ENCODE measurements at regions not wholly inside any gene's neighbourhood (a gene's known extent, or its start where the extent isn't known, plus 50 kb on each side); places are given as distances from the start of the nearest gene placed in this dataset.
"Not testable (repeated sequence)": the region's sequence is repeated elsewhere in the genome, so short reads cannot be mapped to it uniquely, and the experiment has no call there.

DNA sequence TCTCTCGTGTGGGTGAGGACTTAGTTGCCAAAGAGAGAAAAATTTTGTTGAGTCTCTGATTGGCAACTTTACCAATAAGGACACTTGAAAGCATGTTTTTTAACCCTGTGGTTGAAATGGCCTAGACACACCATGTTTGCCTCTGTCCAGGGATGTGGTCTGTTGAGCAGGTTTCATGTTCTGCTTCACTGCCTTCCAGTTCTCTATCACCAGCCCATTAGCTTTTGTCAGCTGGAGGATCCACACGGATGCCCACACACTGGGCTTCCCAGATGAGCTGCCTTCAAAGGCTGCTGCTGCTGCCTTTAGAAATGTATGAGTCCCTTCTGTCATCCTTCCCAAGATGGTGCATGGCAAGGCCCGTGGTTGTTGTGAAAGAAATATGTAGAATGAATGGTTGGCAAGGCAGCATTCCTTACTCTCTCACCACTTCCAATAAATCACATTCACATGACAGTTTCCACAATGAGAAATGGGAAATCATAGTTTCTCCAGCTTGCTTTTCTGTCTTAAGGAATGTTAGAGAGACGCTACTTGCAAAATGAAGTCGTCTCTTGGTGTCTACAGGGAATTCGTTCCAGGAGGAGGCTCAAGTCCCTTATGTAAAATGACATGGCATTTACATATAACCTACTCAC lies 108.2 kb upstream of the SLC35F3 start:
- peaks cover 30 to 34% of the 10 kb centered on the region in 2 donors for H3K27me3 Mint-ChIP-seq
- H3K36me3 Mint-ChIP-seq (ENCODE audit: insufficient read depth): no peaks in the 10 kb centered on the region
- H3K9me3 Mint-ChIP-seq: no peaks in the 10 kb centered on the region
- DNase-seq (no peak), ATAC-seq (replicated peaks) (no peak)
- no peaks in the 10 kb centered on the region for H3K4me1 Mint-ChIP-seq (ENCODE audit: low read depth in 2 of 2)
- no peak overlapping the region for H3K4me3 Mint-ChIP-seq
- no peak overlapping the region for H3K27ac Mint-ChIP-seq

DNA sequence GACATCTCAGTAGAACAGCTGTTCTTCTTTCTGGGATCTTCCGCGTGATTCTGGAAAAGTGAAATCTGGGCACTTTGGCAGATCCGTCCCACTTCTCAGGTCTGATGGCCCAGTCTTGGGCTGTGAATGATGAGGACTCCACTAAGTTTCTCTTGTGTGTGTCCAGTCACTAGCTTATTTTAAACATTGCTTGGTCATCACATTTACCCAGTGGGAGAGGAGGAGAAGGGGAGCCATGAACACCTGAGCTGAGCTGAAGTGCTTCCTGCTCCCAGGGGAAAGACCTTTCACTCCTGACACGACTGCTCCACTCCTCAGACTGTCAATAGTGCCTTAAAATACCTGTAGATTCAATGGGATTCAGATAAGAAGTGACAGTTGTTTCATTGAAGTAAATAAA lies 101.9 kb upstream of the SLC35F3 start:
- Mint-ChIP-seq H3K9me3 (peaks cover 2 to 7% of the 10 kb centered on the region in 2 donors), H3K36me3 (ENCODE audit: insufficient read depth) (no peaks in the 10 kb centered on the region), H3K4me1 (ENCODE audit: low read depth in 2 of 2) (no peaks in the 10 kb centered on the region), H3K27me3 (peaks cover 27 to 44% of the 10 kb centered on the region in 2 donors), H3K27ac (no peak overlapping the region), H3K4me3 (no peak overlapping the region)
- DNase-seq (no peak), ATAC-seq (replicated peaks) (no peak)

DNA sequence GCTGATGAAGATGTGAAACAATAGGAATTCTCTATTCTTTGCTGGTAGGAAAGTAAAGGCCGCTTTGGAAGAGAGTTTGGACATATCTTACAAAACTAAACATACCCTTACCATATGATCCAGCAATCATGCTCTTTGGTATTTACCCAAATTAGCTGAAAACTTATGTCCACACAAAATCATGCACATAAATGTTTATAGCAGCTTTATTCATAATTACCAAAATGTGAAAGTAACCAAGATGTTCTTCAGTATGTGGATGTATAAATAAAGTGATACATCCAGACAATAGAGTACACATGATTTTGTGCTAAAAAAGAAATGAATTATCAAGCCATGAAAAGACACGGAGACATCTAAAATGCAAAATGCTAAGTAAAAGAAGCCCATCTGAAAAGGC lies 98.7 kb upstream of the SLC35F3 start:
- H3K4me1 Mint-ChIP-seq (ENCODE audit: low read depth in 2 of 2): no peaks in the 10 kb centered on the region
- no peaks in the 10 kb centered on the region for H3K36me3 Mint-ChIP-seq (ENCODE audit: insufficient read depth)
- DNase-seq (no peak), ATAC-seq (replicated peaks) (no peak)
- no peak overlapping the region for H3K4me3 Mint-ChIP-seq
- H3K27me3 Mint-ChIP-seq: peaks cover 12 to 30% of the 10 kb centered on the region in 2 donors
- peaks cover 2 to 7% of the 10 kb centered on the region in 2 donors for H3K9me3 Mint-ChIP-seq
- H3K27ac Mint-ChIP-seq: no peak overlapping the region

DNA sequence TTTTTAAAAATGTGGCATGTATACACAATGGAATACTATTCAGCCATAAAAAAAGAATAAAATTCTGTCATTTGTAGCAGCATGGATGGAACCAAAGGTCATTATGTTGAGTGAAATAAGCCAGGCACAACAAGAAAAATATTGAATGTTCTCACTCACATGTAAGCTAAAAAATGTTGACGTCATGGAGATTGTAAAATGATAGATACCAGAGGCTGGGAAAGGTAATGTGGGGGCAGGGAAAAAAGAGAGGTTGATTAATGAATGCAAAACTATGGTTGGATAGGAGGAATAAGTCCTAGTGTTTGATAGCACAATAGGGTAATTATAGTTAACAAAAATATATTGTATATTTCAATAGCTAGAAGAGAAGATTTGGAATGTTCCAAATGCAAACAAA lies 89.1 kb upstream of the SLC35F3 start:
- no peak for ATAC-seq (replicated peaks)
- no peak overlapping the region for H3K27ac Mint-ChIP-seq
- H3K27me3 Mint-ChIP-seq: peaks cover 34 to 41% of the 10 kb centered on the region in 2 donors
- no peaks in the 10 kb centered on the region for H3K4me1 Mint-ChIP-seq (ENCODE audit: low read depth in 2 of 2)
- no peak for DNase-seq
- H3K9me3 Mint-ChIP-seq: peaks cover 0 to 3% of the 10 kb centered on the region in 2 donors
- no peaks in the 10 kb centered on the region for H3K36me3 Mint-ChIP-seq (ENCODE audit: insufficient read depth)
- H3K4me3 Mint-ChIP-seq: no peak overlapping the region

DNA sequence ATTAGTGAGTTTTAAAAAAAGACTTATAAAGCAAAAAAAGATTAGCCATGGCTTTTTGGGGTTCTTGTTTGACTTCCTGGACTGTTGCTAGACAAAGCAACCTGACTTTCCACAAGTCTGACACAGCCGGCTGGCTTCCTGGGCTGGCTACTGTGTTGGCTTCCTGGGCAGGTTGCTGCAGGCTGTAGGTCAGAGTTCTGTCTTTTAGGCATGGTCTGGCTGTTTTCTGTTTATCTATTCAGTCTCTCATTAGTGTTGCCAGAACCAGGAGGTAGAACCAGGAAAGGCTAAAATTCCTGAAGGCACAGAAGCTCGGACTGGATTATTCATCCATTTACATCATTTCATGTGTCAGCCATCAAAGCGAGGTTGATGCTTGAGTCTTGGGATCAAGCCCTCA lies 88.6 kb upstream of the SLC35F3 start:
- DNase-seq: no peak
- Mint-ChIP-seq H3K27me3 (peaks cover 34 to 37% of the 10 kb centered on the region in 2 donors), H3K36me3 (ENCODE audit: insufficient read depth) (no peaks in the 10 kb centered on the region), H3K27ac (no peak overlapping the region), H3K4me1 (ENCODE audit: low read depth in 2 of 2) (no peaks in the 10 kb centered on the region), H3K9me3 (peaks cover 0 to 3% of the 10 kb centered on the region in 2 donors), H3K4me3 (no peak overlapping the region)
- ATAC-seq (replicated peaks): no peak

DNA sequence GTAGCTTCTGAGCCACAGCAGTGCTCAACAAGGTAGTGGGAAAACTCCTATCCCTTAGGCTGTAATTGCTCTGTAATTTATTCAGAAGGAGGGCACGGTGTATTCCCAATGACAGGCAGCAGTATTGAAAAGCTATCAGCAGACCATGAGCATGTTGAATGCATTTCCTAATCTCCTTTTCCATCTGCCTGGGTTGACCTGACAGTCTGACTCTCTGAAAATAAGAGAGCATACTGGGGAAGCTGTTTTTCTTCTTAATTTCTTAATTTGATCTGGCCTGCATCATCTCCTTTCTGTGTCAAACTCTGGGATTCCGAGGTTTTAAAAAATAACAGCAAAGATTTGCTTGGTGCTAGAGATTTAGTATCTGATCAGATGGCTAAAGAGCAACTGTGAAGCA lies 88.1 kb upstream of the SLC35F3 start:
- ATAC-seq (replicated peaks) (no peak), DNase-seq (no peak)
- H3K9me3 Mint-ChIP-seq: peaks cover 0 to 3% of the 10 kb centered on the region in 2 donors
- H3K27me3 Mint-ChIP-seq: peaks cover 32 to 34% of the 10 kb centered on the region in 2 donors
- H3K27ac Mint-ChIP-seq: no peak overlapping the region
- H3K4me3 Mint-ChIP-seq: no peak overlapping the region
- no peaks in the 10 kb centered on the region for H3K4me1 Mint-ChIP-seq (ENCODE audit: low read depth in 2 of 2)
- no peaks in the 10 kb centered on the region for H3K36me3 Mint-ChIP-seq (ENCODE audit: insufficient read depth)

DNA sequence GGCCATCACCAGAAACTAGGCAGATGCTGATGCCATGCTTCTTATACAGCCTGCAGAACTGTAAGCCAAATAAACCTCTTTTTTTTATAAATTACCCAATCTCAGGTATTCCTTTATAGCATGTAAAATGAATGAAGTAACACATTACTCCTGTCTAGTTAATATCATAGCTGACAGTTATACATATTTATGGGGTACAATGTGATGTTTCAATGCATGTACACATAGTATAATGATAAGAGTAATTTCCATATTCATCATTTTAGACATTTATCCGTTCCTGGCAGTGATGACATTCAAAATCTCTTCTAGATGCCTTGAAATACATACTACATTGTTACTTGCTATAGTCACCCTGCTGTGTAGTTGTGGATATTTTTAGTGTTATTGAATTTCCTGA lies 85.4 kb upstream of the SLC35F3 start:
- H3K27me3 Mint-ChIP-seq: peaks cover 16 to 24% of the 10 kb centered on the region in 2 donors
- no peaks in the 10 kb centered on the region for H3K36me3 Mint-ChIP-seq (ENCODE audit: insufficient read depth)
- no peak overlapping the region for H3K4me3 Mint-ChIP-seq
- ATAC-seq (replicated peaks): no peak
- H3K9me3 Mint-ChIP-seq: peaks cover 0 to 5% of the 10 kb centered on the region in 2 donors
- no peaks in the 10 kb centered on the region for H3K4me1 Mint-ChIP-seq (ENCODE audit: low read depth in 2 of 2)
- DNase-seq: no peak
- H3K27ac Mint-ChIP-seq: no peak overlapping the region

DNA sequence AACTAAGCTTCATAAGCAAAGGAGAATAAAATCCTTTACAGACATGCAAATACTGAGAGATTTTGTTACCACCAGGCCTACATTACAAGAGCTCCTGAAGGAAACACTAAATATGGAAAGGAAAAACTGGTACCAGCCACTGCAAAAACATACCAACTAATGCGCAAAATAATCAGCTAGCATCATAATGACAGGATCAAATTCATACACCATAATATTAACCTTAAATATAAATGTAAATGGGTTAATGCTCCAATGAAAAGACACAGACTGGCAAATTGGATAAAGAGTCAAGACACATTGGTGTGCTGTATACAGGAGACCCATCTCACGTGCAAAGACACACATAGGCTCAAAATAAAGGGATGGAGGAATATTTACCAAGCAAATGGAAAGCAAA lies 80.3 kb upstream of the SLC35F3 start:
- not testable (repeated sequence) for H3K36me3 Mint-ChIP-seq (ENCODE audit: insufficient read depth); H3K9me3 Mint-ChIP-seq; H3K27ac Mint-ChIP-seq; DNase-seq; H3K4me3 Mint-ChIP-seq; ATAC-seq (replicated peaks); H3K4me1 Mint-ChIP-seq (ENCODE audit: low read depth in 2 of 2)
- peaks cover 7 to 14% of the 10 kb centered on the region in 2 donors for H3K27me3 Mint-ChIP-seq

DNA sequence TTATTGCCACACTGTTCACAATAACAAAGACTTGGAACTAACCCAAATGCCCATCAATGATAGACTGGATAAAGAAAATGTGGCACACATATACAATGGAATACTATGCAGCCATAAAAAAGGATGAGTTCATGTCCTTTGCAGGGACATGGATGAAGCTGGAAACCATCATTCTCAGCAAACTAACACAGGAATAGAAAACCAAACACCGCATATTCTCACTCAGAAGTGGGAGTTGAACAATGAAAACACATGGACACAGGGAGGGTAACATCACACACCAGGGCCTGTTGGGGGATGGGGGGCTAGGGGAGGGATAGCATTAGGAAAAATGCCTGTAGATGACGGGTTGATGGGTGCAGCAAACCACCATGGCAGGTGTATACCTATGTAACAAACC lies 76.5 kb upstream of the SLC35F3 start:
- not testable (repeated sequence) for H3K36me3 Mint-ChIP-seq (ENCODE audit: insufficient read depth); H3K27ac Mint-ChIP-seq; ATAC-seq (replicated peaks); H3K4me3 Mint-ChIP-seq; H3K4me1 Mint-ChIP-seq (ENCODE audit: low read depth in 2 of 2); DNase-seq
- peaks cover 0 to 11% of the 10 kb centered on the region in 2 donors for H3K27me3 Mint-ChIP-seq
- peaks cover 2 to 26% of the 10 kb centered on the region in 2 donors for H3K9me3 Mint-ChIP-seq

DNA sequence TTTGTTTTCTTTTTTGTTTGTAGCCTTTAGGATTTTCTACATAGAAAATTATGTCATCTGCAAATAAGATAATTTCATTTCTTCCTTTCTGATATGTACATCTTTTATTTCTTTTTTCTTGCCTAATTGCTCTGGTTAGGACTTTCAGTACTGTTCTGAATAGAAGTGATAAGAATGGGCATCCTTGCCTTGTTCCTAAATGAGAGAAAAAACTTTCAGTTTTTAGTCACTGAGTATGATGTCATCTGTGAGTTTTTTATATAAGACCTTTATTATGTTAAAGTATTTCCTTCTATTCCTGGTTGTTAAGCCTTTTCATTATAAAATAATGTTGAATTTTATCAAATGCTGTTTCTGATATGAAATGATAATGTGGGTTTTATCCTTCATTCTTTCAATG lies 76.0 kb upstream of the SLC35F3 start:
- DNase-seq (no peak), ATAC-seq (replicated peaks) (no peak)
- no peak overlapping the region for H3K4me3 Mint-ChIP-seq
- H3K36me3 Mint-ChIP-seq (ENCODE audit: insufficient read depth): no peaks in the 10 kb centered on the region
- H3K4me1 Mint-ChIP-seq (ENCODE audit: low read depth in 2 of 2): no peaks in the 10 kb centered on the region
- H3K27me3 Mint-ChIP-seq: peaks cover 0 to 6% of the 10 kb centered on the region in 2 donors
- H3K9me3 Mint-ChIP-seq: peaks cover under 1 to 26% of the 10 kb centered on the region in 2 donors
- no peak overlapping the region for H3K27ac Mint-ChIP-seq

DNA sequence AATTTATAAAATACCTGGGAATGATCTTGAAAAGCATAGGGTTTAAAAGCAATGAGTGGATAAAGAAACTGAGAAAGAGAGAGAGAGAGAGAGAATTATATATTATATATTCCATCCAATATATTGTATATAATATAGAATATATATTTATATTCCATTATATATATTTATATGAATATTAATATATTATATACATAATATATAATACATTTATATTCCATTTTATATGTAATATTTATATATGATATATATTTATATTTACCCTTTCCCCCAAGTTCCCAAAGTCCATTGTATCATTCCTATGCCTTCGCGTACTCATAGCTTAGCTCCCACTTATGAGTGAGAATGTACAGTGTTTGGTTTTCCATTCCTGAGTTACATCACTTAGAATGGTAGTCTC lies 69.9 kb upstream of the SLC35F3 start:
- ATAC-seq (replicated peaks) (no peak), DNase-seq (no peak)
- Mint-ChIP-seq H3K9me3 (peaks cover 3 to 19% of the 10 kb centered on the region in 2 donors), H3K36me3 (ENCODE audit: insufficient read depth) (no peaks in the 10 kb centered on the region), H3K4me3 (no peak overlapping the region), H3K27me3 (peaks cover 8% of the 10 kb centered on the region in 2 donors), H3K4me1 (ENCODE audit: low read depth in 2 of 2) (no peaks in the 10 kb centered on the region), H3K27ac (no peak overlapping the region)

DNA sequence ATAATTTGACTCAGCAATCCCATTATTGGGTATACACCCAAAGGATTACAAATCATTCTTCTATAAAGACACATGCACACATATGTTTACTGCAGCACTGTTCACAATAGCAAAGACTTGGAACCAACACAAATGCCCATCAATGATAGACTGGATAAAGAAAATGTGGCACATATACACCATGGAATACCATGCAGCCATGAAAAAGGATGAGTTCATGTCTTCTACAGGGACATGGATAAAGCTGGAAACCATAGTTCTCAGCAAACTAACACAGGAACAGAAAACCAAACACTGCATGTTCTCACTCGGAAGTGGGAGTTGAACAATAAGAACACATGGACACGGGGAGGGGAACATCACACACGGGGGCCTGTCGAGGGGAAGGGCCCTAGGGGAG lies 66.3 kb upstream of the SLC35F3 start:
- not testable (repeated sequence) for H3K4me1 Mint-ChIP-seq (ENCODE audit: low read depth in 2 of 2); H3K9me3 Mint-ChIP-seq; H3K36me3 Mint-ChIP-seq (ENCODE audit: insufficient read depth); H3K27ac Mint-ChIP-seq; DNase-seq; ATAC-seq (replicated peaks); H3K4me3 Mint-ChIP-seq
- H3K27me3 Mint-ChIP-seq: peaks cover 8 to 11% of the 10 kb centered on the region in 2 donors

DNA sequence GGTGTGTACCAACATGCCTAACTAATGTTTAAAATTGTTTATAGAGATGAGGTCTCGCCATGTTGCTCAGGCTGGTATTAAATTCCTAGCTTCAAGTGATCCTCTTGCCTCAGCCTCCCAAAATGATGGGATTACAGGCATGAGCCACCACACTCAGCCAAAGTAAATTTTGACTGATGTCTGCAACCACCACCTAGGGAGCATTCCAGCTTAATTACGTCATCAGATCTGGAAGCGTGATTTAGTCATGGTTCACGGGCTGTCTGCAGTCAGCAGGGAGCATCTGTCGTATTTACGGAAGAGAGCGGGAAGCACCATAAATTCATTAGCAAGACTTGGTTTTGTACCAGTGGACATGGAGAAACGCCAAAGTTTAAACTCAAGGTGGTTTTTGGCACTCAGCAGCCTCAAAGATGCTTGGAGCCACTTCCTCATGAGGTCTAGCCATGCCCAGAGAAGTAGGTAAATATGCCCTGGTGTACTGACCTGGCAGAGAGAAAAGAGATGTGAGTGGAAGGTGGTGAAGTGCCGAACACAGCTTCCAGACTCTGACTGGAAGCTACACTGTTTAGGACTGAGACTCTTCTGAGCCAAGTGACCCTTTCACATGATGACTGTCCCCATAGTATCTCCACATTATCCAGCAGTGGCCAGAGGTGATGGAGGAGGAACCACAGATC lies 60.8 kb upstream of the SLC35F3 start:
- H3K36me3 Mint-ChIP-seq (ENCODE audit: insufficient read depth): no peaks in the 10 kb centered on the region
- H3K27ac Mint-ChIP-seq: no peak overlapping the region
- H3K9me3 Mint-ChIP-seq: no peaks in the 10 kb centered on the region
- DNase-seq: no peak
- no peak for ATAC-seq (replicated peaks)
- no peak overlapping the region for H3K4me3 Mint-ChIP-seq
- peaks cover 0 to 16% of the 10 kb centered on the region in 2 donors for H3K27me3 Mint-ChIP-seq
- no peaks in the 10 kb centered on the region for H3K4me1 Mint-ChIP-seq (ENCODE audit: low read depth in 2 of 2)

DNA sequence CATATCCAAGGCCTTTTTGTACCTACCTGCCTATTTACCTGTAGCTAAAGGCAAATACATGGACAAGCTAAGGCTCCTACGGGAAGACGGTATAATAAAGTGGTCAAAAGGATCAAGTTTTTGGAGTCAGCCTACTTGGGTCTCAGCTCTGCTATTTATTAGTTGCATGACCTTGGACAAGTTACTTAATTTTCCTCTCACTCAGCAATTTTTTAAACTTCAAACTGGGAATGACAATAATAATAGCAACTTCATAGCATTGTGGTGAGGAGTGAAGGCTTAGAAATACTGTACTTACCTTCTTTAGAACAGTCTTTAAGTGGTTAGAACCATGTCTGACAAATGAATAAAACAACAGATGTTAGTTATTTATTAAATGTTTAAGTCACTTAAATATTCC lies 60.2 kb upstream of the SLC35F3 start:
- Mint-ChIP-seq H3K9me3 (no peaks in the 10 kb centered on the region), H3K27me3 (peaks cover 0 to 16% of the 10 kb centered on the region in 2 donors), H3K4me1 (ENCODE audit: low read depth in 2 of 2) (no peaks in the 10 kb centered on the region), H3K27ac (no peak overlapping the region), H3K36me3 (ENCODE audit: insufficient read depth) (no peaks in the 10 kb centered on the region), H3K4me3 (no peak overlapping the region)
- ATAC-seq (replicated peaks) (no peak), DNase-seq (no peak)
